ENCODE measurements at regions not wholly inside any gene's neighbourhood (a gene's known extent, or its start where the extent isn't known, plus 50 kb on each side); places are given as distances from the start of the nearest gene placed in this dataset.

DNA sequence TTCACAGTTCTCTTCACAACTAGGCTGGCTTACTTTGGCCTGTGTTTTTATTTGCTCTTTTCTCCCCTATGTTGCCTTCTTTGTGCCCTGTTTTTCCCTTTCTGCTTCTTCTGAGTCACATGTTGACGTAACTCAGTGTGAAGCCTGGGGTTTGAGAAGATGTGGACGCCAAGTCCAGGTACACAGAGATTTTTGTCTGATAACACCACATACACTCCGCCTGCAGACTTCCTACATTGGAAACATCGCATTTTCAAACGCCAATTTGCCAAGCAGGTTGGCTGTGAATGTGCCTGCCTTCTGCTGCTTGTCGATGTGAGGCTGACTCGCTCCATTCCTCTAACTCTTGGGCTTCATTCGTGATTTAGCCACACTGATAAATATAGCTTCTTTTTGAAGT lies 62.6 kb upstream of the FN1 start:
- H3K4me1 ChIP-seq = no peaks in the 10 kb centered on the region
- H3K27ac ChIP-seq = no peak overlapping the region
- ATAC-seq (no peak), DNase-seq (no peak)
- no peak overlapping the region for H3K4me3 ChIP-seq
- TF ChIP-seq, protein P1, sequence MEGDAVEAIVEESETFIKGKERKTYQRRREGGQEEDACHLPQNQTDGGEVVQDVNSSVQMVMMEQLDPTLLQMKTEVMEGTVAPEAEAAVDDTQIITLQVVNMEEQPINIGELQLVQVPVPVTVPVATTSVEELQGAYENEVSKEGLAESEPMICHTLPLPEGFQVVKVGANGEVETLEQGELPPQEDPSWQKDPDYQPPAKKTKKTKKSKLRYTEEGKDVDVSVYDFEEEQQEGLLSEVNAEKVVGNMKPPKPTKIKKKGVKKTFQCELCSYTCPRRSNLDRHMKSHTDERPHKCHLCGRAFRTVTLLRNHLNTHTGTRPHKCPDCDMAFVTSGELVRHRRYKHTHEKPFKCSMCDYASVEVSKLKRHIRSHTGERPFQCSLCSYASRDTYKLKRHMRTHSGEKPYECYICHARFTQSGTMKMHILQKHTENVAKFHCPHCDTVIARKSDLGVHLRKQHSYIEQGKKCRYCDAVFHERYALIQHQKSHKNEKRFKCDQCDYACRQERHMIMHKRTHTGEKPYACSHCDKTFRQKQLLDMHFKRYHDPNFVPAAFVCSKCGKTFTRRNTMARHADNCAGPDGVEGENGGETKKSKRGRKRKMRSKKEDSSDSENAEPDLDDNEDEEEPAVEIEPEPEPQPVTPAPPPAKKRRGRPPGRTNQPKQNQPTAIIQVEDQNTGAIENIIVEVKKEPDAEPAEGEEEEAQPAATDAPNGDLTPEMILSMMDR (IDR thresholded peaks at IDR 0.05) = no peak
- H3K36me3 ChIP-seq = no peaks in the 10 kb centered on the region
- H3K9me3 ChIP-seq = no peaks in the 10 kb centered on the region
- H3K27me3 ChIP-seq = no peaks in the 10 kb centered on the region
- intact Hi-C loops (cut with DNase I) = no loop called here

DNA sequence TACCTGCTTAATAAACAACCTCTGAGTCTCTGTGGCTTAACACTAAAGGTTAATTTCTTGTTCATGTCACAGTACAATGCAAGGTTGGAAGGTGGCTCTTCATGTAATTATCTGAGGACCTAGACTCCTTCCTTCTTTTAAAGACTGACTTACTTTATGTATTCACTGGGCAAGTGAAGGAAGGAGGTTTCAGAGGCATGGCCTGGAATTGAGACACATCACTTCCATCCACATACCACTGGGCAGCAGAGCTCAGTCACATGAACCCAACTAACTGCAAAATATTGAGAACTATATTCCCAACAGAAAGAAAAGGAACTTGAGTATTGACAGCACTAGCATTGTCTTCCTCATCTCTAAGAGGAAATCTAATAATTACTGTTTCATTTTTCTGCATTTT lies 57.5 kb upstream of the FN1 start:
- no peaks in the 10 kb centered on the region for H3K9me3 ChIP-seq

DNA sequence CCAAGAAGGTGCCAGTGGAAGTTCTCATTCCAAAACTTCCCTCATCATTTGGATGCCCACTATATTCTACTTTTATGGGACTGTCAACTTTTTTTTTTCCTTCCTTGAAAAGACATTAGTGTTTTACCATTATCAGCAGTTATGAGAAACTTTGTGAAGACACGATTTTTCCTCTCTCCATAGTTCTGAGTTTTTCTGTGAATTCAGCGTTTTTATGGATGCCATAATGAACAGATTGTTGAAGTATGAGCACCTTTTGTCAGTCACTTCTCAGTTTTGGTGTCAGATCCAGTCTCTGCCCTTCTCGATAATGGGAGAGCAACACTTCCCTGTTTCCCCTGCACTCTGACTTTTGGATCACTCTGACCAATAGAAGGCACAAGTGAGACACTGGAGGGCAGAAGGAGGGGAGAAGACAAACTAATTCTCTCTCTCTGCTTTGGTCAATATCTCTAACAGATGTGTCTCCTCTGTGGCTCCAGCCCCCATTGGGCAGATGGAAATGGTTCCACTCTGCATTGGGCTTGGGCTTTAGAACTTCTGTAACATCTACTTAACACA lies 53.5 kb upstream of the FN1 start:
- ATAC-seq (no peak), DNase-seq (no peak)
- TF ChIP-seq, protein P1 (IDR thresholded peaks at IDR 0.05) = no peak
- Histone ChIP-seq H3K4me3 (no peak overlapping the region), H3K27ac (no peak overlapping the region), H3K4me1 (no peaks in the 10 kb centered on the region), H3K36me3 (no peaks in the 10 kb centered on the region), H3K27me3 (no peaks in the 10 kb centered on the region), H3K9me3 (no peaks in the 10 kb centered on the region)
- intact Hi-C loops (cut with DNase I) = no loop called here

More for the DNA sequence above, 57.5 kb upstream of the FN1 start:
- no peak for DNase-seq
- Histone ChIP-seq H3K27me3 (no peaks in the 10 kb centered on the region), H3K36me3 (no peaks in the 10 kb centered on the region), H3K4me1 (no peaks in the 10 kb centered on the region), H3K4me3 (no peak overlapping the region), H3K27ac (no peak overlapping the region)
- peak; percentile 85 for ATAC-seq
- TF ChIP-seq, protein P1 (IDR thresholded peaks at IDR 0.05) = no peak
- intact Hi-C loops (cut with DNase I) = no loop called here

DNA sequence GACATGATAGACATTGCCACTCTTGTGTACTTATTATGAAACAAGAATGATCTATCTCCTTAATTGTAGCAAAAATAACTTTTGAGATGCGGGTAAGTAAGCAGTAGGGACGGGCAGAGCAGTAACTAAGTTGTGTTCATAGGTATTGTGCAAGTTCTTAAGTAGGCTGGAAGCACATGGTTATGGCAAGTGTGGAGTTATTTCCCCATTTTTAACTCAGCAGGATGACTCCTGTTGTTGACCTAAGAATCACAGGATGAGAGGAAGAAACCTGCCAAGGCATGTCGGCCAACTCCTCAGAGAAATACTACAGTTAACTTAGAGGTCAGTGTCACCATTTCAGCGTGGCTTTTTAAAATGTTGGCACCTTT lies 51.1 kb upstream of the FN1 start:
- Histone ChIP-seq H3K27ac (no peak overlapping the region), H3K4me1 (no peaks in the 10 kb centered on the region), H3K27me3 (no peaks in the 10 kb centered on the region), H3K4me3 (no peak overlapping the region), H3K9me3 (no peaks in the 10 kb centered on the region), H3K36me3 (no peaks in the 10 kb centered on the region)
- ATAC-seq (peak; percentile 90), DNase-seq (no peak)
- intact Hi-C loops (cut with DNase I) = no loop called here
- TF ChIP-seq, protein P1 (IDR thresholded peaks at IDR 0.05) = no peak

DNA sequence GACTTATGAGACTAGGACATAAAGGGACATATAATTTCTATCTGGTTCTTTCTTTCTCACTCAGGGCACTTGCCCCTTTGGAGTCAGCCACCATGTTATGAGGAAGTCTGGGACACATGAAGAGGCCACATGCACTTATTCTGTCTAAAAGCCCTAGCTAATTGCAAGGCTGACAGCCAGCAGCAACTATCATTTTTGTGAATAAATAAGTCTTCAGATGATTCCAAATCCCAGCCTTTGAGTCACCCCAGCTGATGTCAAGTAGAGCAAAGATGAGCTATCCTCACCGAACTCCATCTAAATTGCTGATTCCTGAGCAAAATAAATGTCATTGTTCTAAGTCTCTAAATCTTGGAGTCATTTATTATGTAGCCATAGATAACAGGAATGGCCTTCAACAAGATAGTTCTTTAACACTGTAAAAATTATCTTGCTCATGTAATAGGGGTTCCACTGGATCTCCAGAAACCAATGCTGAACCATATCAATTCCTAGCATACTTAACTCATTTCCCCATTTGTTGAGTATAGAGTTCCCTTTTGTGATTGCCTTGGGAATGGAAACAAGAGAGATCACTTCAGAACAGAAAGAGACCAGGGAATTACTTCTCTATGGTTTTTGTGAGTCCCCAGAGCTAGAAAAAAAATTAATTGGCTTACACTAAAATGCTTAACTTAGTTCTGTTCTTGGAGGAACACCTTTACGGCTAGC lies 50.6 kb upstream of the FN1 start:
- Histone ChIP-seq H3K27ac (no peak overlapping the region), H3K4me3 (no peak overlapping the region), H3K4me1 (no peaks in the 10 kb centered on the region), H3K36me3 (no peaks in the 10 kb centered on the region), H3K27me3 (no peaks in the 10 kb centered on the region), H3K9me3 (no peaks in the 10 kb centered on the region)
- DNase-seq (no peak), ATAC-seq (peak; percentile 41)
- intact Hi-C loops (cut with DNase I) = no loop called here
- TF ChIP-seq, protein P1 (IDR thresholded peaks at IDR 0.05) = no peak
